GM12878 (cell line): ENCODE measurements at regions not wholly inside any gene's neighbourhood (a gene's known extent, or its start where the extent isn't known, plus 50 kb on each side); places are given as distances from the start of the nearest gene placed in this dataset.

Experiments used
- ATF3 ChIP-seq: IDR thresholded peaks from 2 replicates; pipeline ENCODE4 v1.6.1; 2011; ENCODE audit warnings: low read depth, mild to moderate bottlenecking, low read length, moderate library complexity, borderline replicate concordance; ENCODE audit errors: extremely low read depth
- CEBPB ChIP-seq, 2 experiments: fragments of 150-350 bp in 1 of 2; IDR thresholded peaks; 2 replicates each; pipeline ENCODE4 v1.6.1; 2012 to 2014; ENCODE audit warnings: low read depth in 2 of 2, low read length in 2 of 2, borderline replicate concordance in 1 of 2, inconsistent platforms in 1 of 2
- CREM ChIP-seq: IDR thresholded peaks from 2 replicates; pipeline ENCODE4 v1.6.1; 2014; ENCODE audit warnings: antibody characterized with exemption, low read depth
- CTCF ChIP-seq, 3 experiments: IDR thresholded peaks in 2 of 3; conservative IDR thresholded peaks in 1 of 3; 2 replicates each; pipeline ENCODE4 v1.5.1; 2011; ENCODE audit warnings: low read depth in 3 of 3, low read length in 3 of 3, mild to moderate bottlenecking in 3 of 3, control low read depth in 2 of 3, moderate library complexity in 2 of 3, inconsistent platforms in 1 of 3, mixed read lengths in 1 of 3; ENCODE audit not compliant: control insufficient read depth in 2 of 3, insufficient read depth in 1 of 3; ENCODE audit errors: extremely low read depth in 1 of 3
- EZH2 ChIP-seq: IDR thresholded peaks from 2 replicates; pipeline ENCODE4 v1.6.1; 2012; ENCODE audit warnings: low read depth, mild to moderate bottlenecking, control low read depth, inconsistent platforms, low read length, borderline replicate concordance; ENCODE audit not compliant: control insufficient read depth
- MTA2 ChIP-seq: fragments of 450-650 bp; IDR thresholded peaks from 2 replicates; pipeline ENCODE4 v1.6.1; 2016; ENCODE audit warnings: low read depth, mild to moderate bottlenecking, moderate library complexity
- NFYB ChIP-seq: IDR thresholded peaks from 2 replicates; pipeline ENCODE4 v1.6.1; 2011; ENCODE audit warnings: low read depth, mild to moderate bottlenecking, low read length, improper control_type of control experiment, moderate library complexity; ENCODE audit not compliant: insufficient read depth
- POLR2A ChIP-seq: IDR thresholded peaks from 2 replicates; pipeline ENCODE4 v1.6.1; 2011; ENCODE audit warnings: low read depth, mild to moderate bottlenecking, low read length
- POLR2AphosphoS5 ChIP-seq: IDR thresholded peaks from 2 replicates; pipeline ENCODE4 v1.6.1; 2011; ENCODE audit warnings: mild to moderate bottlenecking, low read length, inconsistent platforms
- SIN3A ChIP-seq: IDR thresholded peaks from 2 replicates; pipeline ENCODE4 v1.6.1; 2012; ENCODE audit warnings: low read depth, low read length, improper control_type of control experiment
- SP1 ChIP-seq: IDR thresholded peaks from one replicate; pipeline ENCODE4 v1.6.1; 2011; ENCODE audit warnings: low read depth, low read length
- TAF1 ChIP-seq: IDR thresholded peaks from 2 replicates; pipeline ENCODE4 v1.6.1; 2011; ENCODE audit warnings: mild to moderate bottlenecking, low read depth, low read length, borderline replicate concordance
- ZBTB11 ChIP-seq: fragments of 450-650 bp; formaldehyde crosslinking; IDR thresholded peaks from 2 replicates; pipeline ENCODE4 v1.5.0; 2022; ENCODE audit warnings: mild to moderate bottlenecking, missing genetic modification characterization
- ZNF274 ChIP-seq: IDR thresholded peaks from one replicate; pipeline ENCODE4 v1.8.0; 2011; ENCODE audit not compliant: insufficient read length, insufficient read depth

- TF ChIP-seq ATF3 (no peak), TAF1 (no peak), CREM (no peak), ZBTB11 (CRISPR knock-in tag) (no peak), CTCF (IDR thresholded peaks at IDR 0.05 in 2 of 3, conservative IDR thresholded peaks at IDR 0.05 in 1 of 3; ENCODE audit: control insufficient read depth in 2 of 3, extremely low read depth in 1 of 3, insufficient read depth in 1 of 3, low read depth in 3 of 3, low read length in 3 of 3) (no peak), MTA2 (no peak), ZNF274 (no peak), SP1 (no peak), POLR2A (no peak), SIN3A (no peak), POLR2AphosphoS5 (no peak), CEBPB (IDR thresholded peaks at IDR 0.05; ENCODE audit: borderline replicate concordance in 1 of 2, low read depth in 2 of 2, low read length in 2 of 2) (no peak), NFYB (no peak), EZH2 (no peak)
Observed at GRCh38 chr16:55169780-55170179, 154.2 kb upstream of the IRX6 start.
